Smooth muscle cell (in vitro differentiated cells): ENCODE measurements at regions not wholly inside any gene's neighbourhood (a gene's known extent, or its start where the extent isn't known, plus 50 kb on each side); places are given as distances from the start of the nearest gene placed in this dataset.

Experiments used
- DNase-seq: peaks from one replicate; lab custom pipeline; 2025; ENCODE audit not compliant: unreplicated experiment; lab: John Stamatoyannopoulos, UW
- H2AFZ ChIP-seq: fragments of 200-600 bp; sonication (generic); 2 replicates; pipeline ENCODE4 v1.6.0; 2016; ENCODE audit warnings: antibody characterized with exemption, low read depth, mild to moderate bottlenecking
- H3F3A ChIP-seq: fragments of 200-600 bp; sonication (generic); 2 replicates; pipeline ENCODE4 v1.6.0; 2017; ENCODE audit warnings: antibody characterized with exemption, low read depth
- H3K27ac ChIP-seq: fragments of 200-600 bp; sonication (generic); 2 replicates; pipeline ENCODE4 v1.5.1; 2016; ENCODE audit warnings: low read depth, mild to moderate bottlenecking
- H3K27me3 ChIP-seq: fragments of 200-600 bp; sonication (generic); 2 replicates; pipeline ENCODE4 v1.6.1; 2016; ENCODE audit warnings: low read depth, mild to moderate bottlenecking
- H3K36me3 ChIP-seq: fragments of 200-600 bp; sonication (generic); 2 replicates; pipeline ENCODE4 v1.5.1; 2016; ENCODE audit warnings: low read depth
- H3K4me1 ChIP-seq: fragments of 200-600 bp; sonication (generic); 2 replicates; pipeline ENCODE4 v1.5.1; 2016; ENCODE audit warnings: low read depth
- H3K4me2 ChIP-seq: fragments of 200-600 bp; sonication (generic); 2 replicates; pipeline ENCODE4 v1.6.0; 2016; ENCODE audit warnings: mild to moderate bottlenecking
- H3K4me3 ChIP-seq: fragments of 200-600 bp; sonication (generic); 2 replicates; pipeline ENCODE4 v1.5.1; 2016; ENCODE audit warnings: mild to moderate bottlenecking
- H3K79me2 ChIP-seq: fragments of 200-600 bp; sonication (generic); 2 replicates; pipeline ENCODE4 v1.6.0; 2016; ENCODE audit warnings: low read depth, mild to moderate bottlenecking
- H3K9ac ChIP-seq: fragments of 200-600 bp; sonication (generic); 2 replicates; pipeline ENCODE4 v1.6.0; 2016; ENCODE audit warnings: low read depth
- H3K9me3 ChIP-seq: fragments of 200-600 bp; sonication (generic); replicated peaks from 2 replicates; pipeline ENCODE4 v1.5.1; 2016; ENCODE audit warnings: low read depth
- H4K20me1 ChIP-seq: fragments of 200-600 bp; sonication (generic); 2 replicates; pipeline ENCODE4 v1.6.0; 2016; ENCODE audit warnings: low read depth
- CTCF ChIP-seq: fragments of 200-600 bp; sonication (generic); IDR thresholded peaks from 2 replicates; pipeline ENCODE4 v1.5.1; 2017; ENCODE audit warnings: borderline replicate concordance, mild to moderate bottlenecking, antibody characterized with exemption; ENCODE audit not compliant: insufficient read depth, poor library complexity, severe bottlenecking
- WGBS: methylation state at CpG from one replicate; pipeline ENCODE4 v1.1.7; 2016; ENCODE audit warnings: low lambda C conversion rate; 5-methylcytosine and 5-hydroxymethylcytosine counted together

GRCh38 chr16:87053016-87053982 is 263.9 kb downstream of the C16orf95 start:
- H4K20me1 ChIP-seq: no peaks in the 10 kb centered on the region
- WGBS: 64% methylated on average over 33 of the region's 39 CpGs
- no peaks in the 10 kb centered on the region for H3F3A ChIP-seq
- H3K27me3 ChIP-seq: peaks cover 9% of the 10 kb centered on the region
- no peak overlapping the region for H3K4me3 ChIP-seq
- no peak overlapping the region for H3K9ac ChIP-seq
- TF ChIP-seq CTCF: peak; percentile 17
- H3K4me1 ChIP-seq: no peaks in the 10 kb centered on the region
- no peak for DNase-seq
- no peak overlapping the region for H2AFZ ChIP-seq
- H3K27ac ChIP-seq: no peak overlapping the region
- no peaks in the 10 kb centered on the region for H3K79me2 ChIP-seq
- no peak overlapping the region for H3K4me2 ChIP-seq
- no peaks in the 10 kb centered on the region for H3K36me3 ChIP-seq
- no peaks in the 10 kb centered on the region for H3K9me3 ChIP-seq

- no peaks in the 10 kb centered on the region for H3K9me3 ChIP-seq
- H3K27me3 ChIP-seq: peaks cover 5% of the 10 kb centered on the region
- 96% methylated on average over 5 of the region's 5 CpGs for WGBS
- no peaks in the 10 kb centered on the region for H3K36me3 ChIP-seq
- no peaks in the 10 kb centered on the region for H3F3A ChIP-seq
- no peak overlapping the region for H3K9ac ChIP-seq
- TF ChIP-seq CTCF: no peak
- no peak overlapping the region for H3K4me2 ChIP-seq
- H4K20me1 ChIP-seq: no peaks in the 10 kb centered on the region
- no peak overlapping the region for H3K27ac ChIP-seq
- no peaks in the 10 kb centered on the region for H3K4me1 ChIP-seq
- no peak for DNase-seq
- no peaks in the 10 kb centered on the region for H3K79me2 ChIP-seq
- no peak overlapping the region for H2AFZ ChIP-seq
- no peak overlapping the region for H3K4me3 ChIP-seq
These were observed 263.0 kb downstream of the C16orf95 start for GRCh38 chr16:87054154-87054553.

GRCh38 chr16:87054856-87055255 is 262.3 kb downstream of the C16orf95 start:
- TF ChIP-seq CTCF: no peak
- no peaks in the 10 kb centered on the region for H3K9me3 ChIP-seq

GRCh38 chr16:87056083-87056482 is 261.1 kb downstream of the C16orf95 start:
- Histone ChIP-seq H3K4me2 (no peak overlapping the region), H3K4me1 (no peaks in the 10 kb centered on the region), H3K27me3 (no peaks in the 10 kb centered on the region), H3F3A (no peaks in the 10 kb centered on the region), H3K4me3 (no peak overlapping the region), H3K27ac (no peak overlapping the region), H3K79me2 (no peaks in the 10 kb centered on the region), H3K9me3 (no peaks in the 10 kb centered on the region), H2AFZ (no peak overlapping the region), H4K20me1 (no peaks in the 10 kb centered on the region), H3K9ac (no peak overlapping the region), H3K36me3 (no peaks in the 10 kb centered on the region)
- WGBS: 92% methylated on average over 4 of the region's 4 CpGs
- TF ChIP-seq CTCF: peak; percentile 11
- no peak for DNase-seq

More at GRCh38 chr16:87054856-87055255, 262.3 kb downstream of the C16orf95 start:
- Histone ChIP-seq H3K4me2 (no peak overlapping the region), H3K36me3 (no peaks in the 10 kb centered on the region), H4K20me1 (no peaks in the 10 kb centered on the region), H3K27ac (no peak overlapping the region), H3K27me3 (peaks cover 5% of the 10 kb centered on the region), H3K9ac (no peak overlapping the region), H3K79me2 (no peaks in the 10 kb centered on the region), H3F3A (no peaks in the 10 kb centered on the region), H3K4me3 (no peak overlapping the region), H3K4me1 (no peaks in the 10 kb centered on the region), H2AFZ (no peak overlapping the region)
- 95% methylated on average over 4 of the region's 4 CpGs for WGBS
- DNase-seq: no peak
